Trophoblast cell (in vitro differentiated cells and primary cell): ENCODE measurements at regions not wholly inside any gene's neighbourhood (a gene's known extent, or its start where the extent isn't known, plus 50 kb on each side); places are given as distances from the start of the nearest gene placed in this dataset.

Experiments
- DNase-seq, 2 donors: peaks; one replicate each; pipeline ENCODE4 v3.0.0-alpha.2; 2016
- H2AFZ ChIP-seq: 2 replicates; pipeline ENCODE4 v1.6.1; 2013; ENCODE audit warnings: low read length, moderate library complexity, mild to moderate bottlenecking; ENCODE audit not compliant: insufficient read depth, poor library complexity
- H2AK5ac ChIP-seq: 2 replicates; pipeline ENCODE4 v1.6.1; 2013; ENCODE audit warnings: mild to moderate bottlenecking, low read length
- H2BK120ac ChIP-seq: 2 replicates; pipeline ENCODE4 v1.6.1; 2013; ENCODE audit warnings: low read length, mild to moderate bottlenecking, moderate library complexity; ENCODE audit not compliant: insufficient read depth, poor library complexity
- H2BK12ac ChIP-seq: 2 replicates; pipeline ENCODE4 v1.6.1; 2013; ENCODE audit warnings: mild to moderate bottlenecking, low read length, moderate library complexity
- H2BK5ac ChIP-seq: 2 replicates; pipeline ENCODE4 v1.6.1; 2013; ENCODE audit warnings: low read length, low read depth, moderate library complexity, mild to moderate bottlenecking; ENCODE audit not compliant: poor library complexity
- H3K14ac ChIP-seq: 2 replicates; pipeline ENCODE4 v1.6.1; 2013; ENCODE audit warnings: mild to moderate bottlenecking, low read length
- H3K18ac ChIP-seq: 2 replicates; pipeline ENCODE4 v1.6.1; 2013; ENCODE audit warnings: mild to moderate bottlenecking, low read length
- H3K23ac ChIP-seq: 2 replicates; pipeline ENCODE4 v1.6.1; 2013; ENCODE audit warnings: low read length
- H3K27ac ChIP-seq: 2 replicates; pipeline ENCODE4 v1.5.1; 2013; ENCODE audit warnings: low read depth, mild to moderate bottlenecking, inconsistent platforms, low read length, moderate library complexity
- H3K27me3 ChIP-seq: 2 replicates; pipeline ENCODE4 v1.6.1; 2013; ENCODE audit warnings: inconsistent platforms, mild to moderate bottlenecking, low read length, moderate library complexity; ENCODE audit not compliant: insufficient read depth
- H3K36me3 ChIP-seq, 2 experiments: 1 replicate in 1 of 2; 2 replicates in 1 of 2; pipeline ENCODE4 v1.6.1; 2013; ENCODE audit warnings: low read length in 2 of 2, mild to moderate bottlenecking in 2 of 2, moderate library complexity in 1 of 2; ENCODE audit not compliant: insufficient read depth in 2 of 2, control insufficient read depth in 1 of 2
- H3K4ac ChIP-seq: 2 replicates; pipeline ENCODE4 v1.6.1; 2013; ENCODE audit warnings: low read depth, mild to moderate bottlenecking, low read length, moderate library complexity
- H3K4me1 ChIP-seq, 2 experiments: 1 replicate in 1 of 2; 2 replicates in 1 of 2; pipeline ENCODE4 v1.6.1; 2013; ENCODE audit warnings: low read length in 2 of 2, mild to moderate bottlenecking in 2 of 2, moderate library complexity in 1 of 2; ENCODE audit not compliant: insufficient read depth in 2 of 2, control insufficient read depth in 1 of 2
- H3K4me2 ChIP-seq: 2 replicates; pipeline ENCODE4 v1.6.1; 2013; ENCODE audit warnings: inconsistent platforms, mild to moderate bottlenecking, low read length, moderate library complexity
- H3K4me3 ChIP-seq: 2 replicates; pipeline ENCODE4 v1.5.1; 2013; ENCODE audit warnings: mild to moderate bottlenecking, low read depth, low read length, inconsistent platforms
- H3K79me1 ChIP-seq: one replicate; pipeline ENCODE4 v1.6.1; 2013; ENCODE audit warnings: low read length
- H3K79me2 ChIP-seq: 2 replicates; pipeline ENCODE4 v1.6.1; 2013; ENCODE audit warnings: low read length, mild to moderate bottlenecking; ENCODE audit not compliant: control insufficient read depth, insufficient read depth, poor library complexity
- H3K9ac ChIP-seq: 2 replicates; pipeline ENCODE4 v1.6.1; 2013; ENCODE audit warnings: mild to moderate bottlenecking, low read length
- H3K9me3 ChIP-seq: 2 replicates; pipeline ENCODE4 v1.6.1; 2013; ENCODE audit warnings: low read depth, mild to moderate bottlenecking, control low read depth, inconsistent platforms, low read length; ENCODE audit not compliant: insufficient read depth
- H4K12ac ChIP-seq: 2 replicates; pipeline ENCODE4 v1.6.1; 2013; ENCODE audit warnings: low read depth, mild to moderate bottlenecking, low read length, moderate library complexity
- H4K8ac ChIP-seq: 2 replicates; pipeline ENCODE4 v1.6.1; 2013; ENCODE audit warnings: low read depth, mild to moderate bottlenecking, low read length, moderate library complexity
- H4K91ac ChIP-seq: one replicate; pipeline ENCODE4 v1.6.1; 2013; ENCODE audit warnings: low read depth, mild to moderate bottlenecking, low read length, moderate library complexity
- WGBS: extraction: QIAGEN DNeasy Blood & Tissue Kit; methylation state at CpG from one replicate; pipeline ENCODE4 v1.1.7; 2013; ENCODE audit warnings: missing lambda C conversion rate; ENCODE audit not compliant: insufficient read length, insufficient coverage; ENCODE audit errors: extremely low coverage; 5-methylcytosine and 5-hydroxymethylcytosine counted together

- H3K4me1 ChIP-seq, result peaks cover 0 to 3% of the 10 kb centered on the region in 2 experiments
- WGBS, result no CpG with 5 or more reads among the region's 5 CpGs
- H3K9me3 ChIP-seq, result no peaks in the 10 kb centered on the region
- no peak overlapping the region for H3K27ac ChIP-seq
- H2BK5ac ChIP-seq, result no peak overlapping the region
- no peak overlapping the region for H3K9ac ChIP-seq
- H3K79me2 ChIP-seq, result no peaks in the 10 kb centered on the region
- H3K27me3 ChIP-seq, result no peaks in the 10 kb centered on the region
- no peak overlapping the region for H3K4me3 ChIP-seq
- H3K36me3 ChIP-seq, result no peaks in the 10 kb centered on the region
- H3K18ac ChIP-seq, result no peak overlapping the region
- no peak overlapping the region for H2AK5ac ChIP-seq
- no peak overlapping the region for H2BK120ac ChIP-seq
- no peak overlapping the region for H4K91ac ChIP-seq
- no peak overlapping the region for H3K4ac ChIP-seq
- no peak overlapping the region for H3K14ac ChIP-seq
- H2BK12ac ChIP-seq, result no peak overlapping the region
- H3K23ac ChIP-seq, result no peak overlapping the region
- H4K8ac ChIP-seq, result no peak overlapping the region
- H3K4me2 ChIP-seq, result no peak overlapping the region
- no peaks in the 10 kb centered on the region for H3K79me1 ChIP-seq
- H4K12ac ChIP-seq, result no peak overlapping the region
- H2AFZ ChIP-seq, result no peak overlapping the region
- no peak for DNase-seq
Measured at GRCh38 chr2:58664523-58665151, 423.5 kb upstream of the FANCL start.

GRCh38 chr2:58660046-58660445, 418.9 kb upstream of the FANCL start:
- H2AFZ ChIP-seq, result no peak overlapping the region
- no peak overlapping the region for H3K4me3 ChIP-seq
- no peak overlapping the region for H2AK5ac ChIP-seq
- H3K9me3 ChIP-seq, result no peaks in the 10 kb centered on the region
- H3K27ac ChIP-seq, result peak overlapping the region; percentile 1
- H2BK120ac ChIP-seq, result no peak overlapping the region
- no peak overlapping the region for H3K9ac ChIP-seq
- no peak overlapping the region for H3K14ac ChIP-seq
- no peak overlapping the region for H2BK5ac ChIP-seq
- H2BK12ac ChIP-seq, result peak overlapping the region; percentile 23
- no peaks in the 10 kb centered on the region for H3K27me3 ChIP-seq
- H3K23ac ChIP-seq, result no peak overlapping the region
- H3K79me2 ChIP-seq, result no peaks in the 10 kb centered on the region
- no peaks in the 10 kb centered on the region for H3K36me3 ChIP-seq
- no peaks in the 10 kb centered on the region for H3K79me1 ChIP-seq
- no peak overlapping the region for H3K4ac ChIP-seq
- no peak for DNase-seq
- H3K4me1 ChIP-seq, result peaks cover 0 to 3% of the 10 kb centered on the region in 2 experiments
- no peak overlapping the region for H3K4me2 ChIP-seq
- no peak overlapping the region for H3K18ac ChIP-seq
- peak overlapping the region; percentile 16 for H4K8ac ChIP-seq
- H4K12ac ChIP-seq, result no peak overlapping the region
- WGBS, result no CpG with 5 or more reads among the region's 4 CpGs
- H4K91ac ChIP-seq, result no peak overlapping the region

GRCh38 chr2:58655152-58655551, 414.0 kb upstream of the FANCL start:
- H4K12ac ChIP-seq, result no peak overlapping the region
- no peak overlapping the region for H2BK120ac ChIP-seq
- no peak overlapping the region for H3K4me3 ChIP-seq
- no peaks in the 10 kb centered on the region for H3K9me3 ChIP-seq
- no peak overlapping the region for H3K9ac ChIP-seq
- H4K8ac ChIP-seq, result no peak overlapping the region
- no peak overlapping the region for H3K14ac ChIP-seq
- no peak overlapping the region for H4K91ac ChIP-seq
- H3K23ac ChIP-seq, result no peak overlapping the region
- H3K27me3 ChIP-seq, result no peaks in the 10 kb centered on the region
- H3K79me2 ChIP-seq, result no peaks in the 10 kb centered on the region
- no peak overlapping the region for H2BK5ac ChIP-seq
- no peak overlapping the region for H3K18ac ChIP-seq
- H3K36me3 ChIP-seq, result no peaks in the 10 kb centered on the region
- H2AFZ ChIP-seq, result no peak overlapping the region
- no peaks in the 10 kb centered on the region for H3K79me1 ChIP-seq
- no peak overlapping the region for H3K27ac ChIP-seq
- no peak overlapping the region for H3K4me2 ChIP-seq
- H3K4me1 ChIP-seq, result peaks cover 1 to 4% of the 10 kb centered on the region in 2 experiments
- H2BK12ac ChIP-seq, result no peak overlapping the region
- DNase-seq, result no peak
- H3K4ac ChIP-seq, result no peak overlapping the region
- no peak overlapping the region for H2AK5ac ChIP-seq

GRCh38 chr2:58651930-58652329, 410.8 kb upstream of the FANCL start:
- Histone ChIP-seq H3K4ac (no peak overlapping the region), H2AFZ (no peak overlapping the region), H3K9me3 (no peaks in the 10 kb centered on the region), H3K14ac (no peak overlapping the region), H2BK5ac (no peak overlapping the region), H3K9ac (peak overlapping the region; percentile 58), H3K27ac (no peak overlapping the region), H3K79me2 (no peaks in the 10 kb centered on the region), H3K4me3 (no peak overlapping the region), H3K4me1 (peaks cover 0 to 4% of the 10 kb centered on the region in 2 experiments), H2BK12ac (no peak overlapping the region), H3K27me3 (no peaks in the 10 kb centered on the region), H3K18ac (no peak overlapping the region), H3K36me3 (no peaks in the 10 kb centered on the region), H3K4me2 (no peak overlapping the region), H4K8ac (no peak overlapping the region), H4K12ac (no peak overlapping the region), H2BK120ac (no peak overlapping the region), H3K79me1 (no peaks in the 10 kb centered on the region), H4K91ac (no peak overlapping the region), H3K23ac (no peak overlapping the region), H2AK5ac (no peak overlapping the region)
- DNase-seq, result peak in 1 of 2 donors; percentile 34
- no CpG with 5 or more reads among the region's 5 CpGs for WGBS
